K562 (cell line): ENCODE measurements at regions not wholly inside any gene's neighbourhood (a gene's known extent, or its start where the extent isn't known, plus 50 kb on each side); places are given as distances from the start of the nearest gene placed in this dataset.
A peak's percentile ranks its signal among the peaks of the same experiment; 100 is the strongest.

Experiments used
- ASH1L ChIP-seq: fragments of 450-650 bp; IDR thresholded peaks from 2 replicates; pipeline ENCODE4 v1.6.1; 2018; ENCODE audit warnings: borderline replicate concordance, mild to moderate bottlenecking, low read depth; ENCODE audit not compliant: partially characterized antibody
- GATAD2B ChIP-seq: fragments of 450-650 bp; IDR thresholded peaks from 2 replicates; pipeline ENCODE4 v1.6.1; 2017; ENCODE audit warnings: mild to moderate bottlenecking, borderline replicate concordance
- GTF2E2 ChIP-seq: fragments of 200-800 bp; sonication (Bioruptor generic); IDR thresholded peaks from 2 replicates; pipeline ENCODE4 v1.6.1; 2016; ENCODE audit warnings: missing genetic modification characterization, missing compliant biosample characterization
- HCFC1 ChIP-seq: IDR thresholded peaks from 2 replicates; pipeline ENCODE4 v1.6.1; 2012; ENCODE audit warnings: low read depth, low read length, improper control_type of control experiment
- KDM4B ChIP-seq, 2 experiments: fragments of 450-650 bp in 1 of 2; sonication (generic) in 1 of 2; IDR thresholded peaks; 2 replicates each; pipeline ENCODE4 v1.6.1; 2016 to 2017; ENCODE audit warnings: borderline replicate concordance in 2 of 2, antibody characterized with exemption in 1 of 2, low read depth in 1 of 2, mild to moderate bottlenecking in 1 of 2
- LARP7 ChIP-seq: fragments of 450-650 bp; IDR thresholded peaks from 2 replicates; pipeline ENCODE4 v1.6.1; 2016
- NCOA2 ChIP-seq, 2 experiments: fragments of 450-650 bp; IDR thresholded peaks; 2 replicates each; pipeline ENCODE4 v1.6.1; 2018; ENCODE audit warnings: mild to moderate bottlenecking in 2 of 2, moderate library complexity in 1 of 2; ENCODE audit not compliant: partially characterized antibody in 2 of 2
- PRMT5 ChIP-seq: sonication (generic); formaldehyde crosslinking; IDR thresholded peaks from 2 replicates; pipeline ENCODE4 v1.5.0; 2020; ENCODE audit warnings: missing genetic modification reagents
- PURB ChIP-seq: sonication (generic); formaldehyde crosslinking; IDR thresholded peaks from 2 replicates; pipeline ENCODE4 v1.9.0; 2021; ENCODE audit warnings: low read depth, mild to moderate bottlenecking, missing genetic modification reagents
- SAFB ChIP-seq: fragments of 200-400 bp; formaldehyde crosslinking; IDR thresholded peaks from 2 replicates; pipeline ENCODE4 v1.6.1; 2017; ENCODE audit warnings: low read depth, low read length, borderline replicate concordance
- SETDB1 ChIP-seq: IDR thresholded peaks from one replicate; pipeline ENCODE4 v1.6.1; 2012; ENCODE audit warnings: low read length, control low read depth, inconsistent platforms
- SMAD2 ChIP-seq: fragments of 150-350 bp; IDR thresholded peaks from 2 replicates; pipeline ENCODE4 v1.6.1; 2014; ENCODE audit warnings: low read depth, mild to moderate bottlenecking, low read length
- SMARCA4 ChIP-seq: fragments of 450-650 bp; IDR thresholded peaks from 2 replicates; pipeline ENCODE4 v1.6.1; 2016
- SMARCE1 ChIP-seq: fragments of 450-650 bp; IDR thresholded peaks from 2 replicates; pipeline ENCODE4 v1.7.1; 2016; ENCODE audit warnings: mild to moderate bottlenecking
- TBP ChIP-seq: optimal IDR thresholded peaks from 2 replicates; pipeline ENCODE3; 2011; ENCODE audit warnings: low read depth, low read length, improper control_type of control experiment
- TCFL5 ChIP-seq: fragments of 250-450 bp; sonication (Bioruptor Pico); conservative IDR thresholded peaks from 2 replicates; pipeline ENCODE4 v1.6.1; 2021; ENCODE audit warnings: mild to moderate bottlenecking, moderate library complexity, matching md5 sums
- ZKSCAN3 ChIP-seq: fragments of 250-450 bp; sonication (Bioruptor Pico); IDR thresholded peaks from 2 replicates; pipeline ENCODE4 v1.4.0; 2020
- ZNF239 ChIP-seq: fragments of 250-450 bp; sonication (Bioruptor Pico); IDR thresholded peaks from 2 replicates; pipeline ENCODE4 v1.4.0; 2020; ENCODE audit warnings: mild to moderate bottlenecking
- ZNF589 ChIP-seq: fragments of 200-800 bp; sonication (Bioruptor generic); IDR thresholded peaks from 2 replicates; pipeline ENCODE4 v1.6.1; 2016; ENCODE audit warnings: low read depth, missing genetic modification characterization, missing compliant biosample characterization
- ZNF699 ChIP-seq: fragments of 250-450 bp; sonication (Bioruptor Pico); IDR thresholded peaks from 2 replicates; pipeline ENCODE4 v1.8.0; 2021; ENCODE audit warnings: mild to moderate bottlenecking, moderate library complexity; ENCODE audit not compliant: insufficient replicate concordance
- ZSCAN29 ChIP-seq: fragments of 450-650 bp; IDR thresholded peaks from 2 replicates; pipeline ENCODE4 v1.6.1; 2017
- TF ChIP-seq, protein P1 (sequence below): fragments of 250-450 bp; sonication (Bioruptor Pico); IDR thresholded peaks from 2 replicates; pipeline ENCODE4 v1.5.0; 2022; ENCODE audit warnings: mild to moderate bottlenecking
- TF ChIP-seq, protein P2 (sequence below), 3 experiments: IDR thresholded peaks in 2 of 3; conservative IDR thresholded peaks in 1 of 3; 2 replicates each; pipeline ENCODE4 v1.5.1; 2011 to 2012; ENCODE audit warnings: low read length in 3 of 3, mild to moderate bottlenecking in 3 of 3, control low read depth in 2 of 3, improper control_type of control experiment in 1 of 3, inconsistent platforms in 1 of 3, low read depth in 1 of 3, mixed read lengths in 1 of 3, moderate library complexity in 1 of 3; ENCODE audit not compliant: insufficient read depth in 2 of 3
- TF ChIP-seq, protein P3 (sequence below): fragments of 450-650 bp; IDR thresholded peaks from 2 replicates; pipeline ENCODE4 v1.6.1; 2016; ENCODE audit warnings: borderline replicate concordance

DNA sequence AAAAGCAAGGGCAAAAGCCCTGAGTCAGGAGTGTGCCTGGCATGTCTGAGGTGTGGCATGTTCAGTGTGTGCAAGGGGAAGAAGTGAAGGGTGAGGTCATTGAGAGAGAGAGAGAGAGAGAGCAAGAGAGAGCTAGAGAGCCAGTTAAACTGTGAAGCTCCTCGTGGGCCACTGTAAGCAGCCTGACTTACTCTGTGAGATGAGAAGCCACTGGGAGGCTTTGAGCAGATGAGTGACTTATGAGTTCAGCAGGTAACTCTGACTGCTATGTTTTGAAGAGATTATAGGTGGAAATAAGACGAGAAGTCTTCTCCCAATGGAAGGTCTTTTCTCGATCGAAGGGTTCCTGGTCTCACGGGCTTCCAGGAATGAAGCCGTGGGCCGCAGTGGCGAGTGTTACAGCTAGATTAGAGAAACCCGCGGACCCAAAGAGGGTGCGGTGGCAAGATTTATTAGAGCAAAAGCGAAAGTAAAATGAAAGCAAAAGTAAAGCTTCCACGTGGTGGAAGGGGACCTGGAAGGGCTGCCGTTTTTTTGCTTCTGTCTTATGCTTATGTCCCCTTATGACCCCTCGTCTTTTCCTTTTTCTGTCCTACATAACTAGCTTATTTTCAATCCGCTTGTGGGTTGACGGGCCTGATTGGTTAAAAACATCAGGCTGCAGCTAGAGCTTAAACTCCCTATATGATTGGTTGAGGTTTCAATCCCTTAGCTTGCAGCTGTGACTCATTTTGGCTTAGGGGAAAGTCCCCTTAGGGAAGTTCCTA, 323.1 kb upstream of the FAM78B start (continued):
- peak; percentile 32; the same call in 1 of the 2 replicates for TF ChIP-seq HCFC1
- TF ChIP-seq ZKSCAN3 (CRISPR knock-in tag) = no peak
- TF ChIP-seq ZSCAN29 = no peak
- peak; percentile 50 for TF ChIP-seq ASH1L
- TF ChIP-seq, protein P1, sequence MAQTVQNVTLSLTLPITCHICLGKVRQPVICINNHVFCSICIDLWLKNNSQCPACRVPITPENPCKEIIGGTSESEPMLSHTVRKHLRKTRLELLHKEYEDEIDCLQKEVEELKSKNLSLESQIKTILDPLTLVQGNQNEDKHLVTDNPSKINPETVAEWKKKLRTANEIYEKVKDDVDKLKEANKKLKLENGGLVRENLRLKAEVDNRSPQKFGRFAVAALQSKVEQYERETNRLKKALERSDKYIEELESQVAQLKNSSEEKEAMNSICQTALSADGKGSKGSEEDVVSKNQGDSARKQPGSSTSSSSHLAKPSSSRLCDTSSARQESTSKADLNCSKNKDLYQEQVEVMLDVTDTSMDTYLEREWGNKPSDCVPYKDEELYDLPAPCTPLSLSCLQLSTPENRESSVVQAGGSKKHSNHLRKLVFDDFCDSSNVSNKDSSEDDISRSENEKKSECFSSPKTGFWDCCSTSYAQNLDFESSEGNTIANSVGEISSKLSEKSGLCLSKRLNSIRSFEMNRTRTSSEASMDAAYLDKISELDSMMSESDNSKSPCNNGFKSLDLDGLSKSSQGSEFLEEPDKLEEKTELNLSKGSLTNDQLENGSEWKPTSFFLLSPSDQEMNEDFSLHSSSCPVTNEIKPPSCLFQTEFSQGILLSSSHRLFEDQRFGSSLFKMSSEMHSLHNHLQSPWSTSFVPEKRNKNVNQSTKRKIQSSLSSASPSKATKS (CRISPR knock-in tag) = no peak
- 0 out of 2 replicates have a peak, but pooled peaks have one; percentile 21 for TF ChIP-seq LARP7
- TF ChIP-seq, protein P2, sequence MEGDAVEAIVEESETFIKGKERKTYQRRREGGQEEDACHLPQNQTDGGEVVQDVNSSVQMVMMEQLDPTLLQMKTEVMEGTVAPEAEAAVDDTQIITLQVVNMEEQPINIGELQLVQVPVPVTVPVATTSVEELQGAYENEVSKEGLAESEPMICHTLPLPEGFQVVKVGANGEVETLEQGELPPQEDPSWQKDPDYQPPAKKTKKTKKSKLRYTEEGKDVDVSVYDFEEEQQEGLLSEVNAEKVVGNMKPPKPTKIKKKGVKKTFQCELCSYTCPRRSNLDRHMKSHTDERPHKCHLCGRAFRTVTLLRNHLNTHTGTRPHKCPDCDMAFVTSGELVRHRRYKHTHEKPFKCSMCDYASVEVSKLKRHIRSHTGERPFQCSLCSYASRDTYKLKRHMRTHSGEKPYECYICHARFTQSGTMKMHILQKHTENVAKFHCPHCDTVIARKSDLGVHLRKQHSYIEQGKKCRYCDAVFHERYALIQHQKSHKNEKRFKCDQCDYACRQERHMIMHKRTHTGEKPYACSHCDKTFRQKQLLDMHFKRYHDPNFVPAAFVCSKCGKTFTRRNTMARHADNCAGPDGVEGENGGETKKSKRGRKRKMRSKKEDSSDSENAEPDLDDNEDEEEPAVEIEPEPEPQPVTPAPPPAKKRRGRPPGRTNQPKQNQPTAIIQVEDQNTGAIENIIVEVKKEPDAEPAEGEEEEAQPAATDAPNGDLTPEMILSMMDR (IDR thresholded peaks at IDR 0.05 in 2 of 3, conservative IDR thresholded peaks at IDR 0.05 in 1 of 3; ENCODE audit: insufficient read depth in 2 of 3, low read depth in 1 of 3, low read length in 3 of 3) = no peak
- TF ChIP-seq KDM4B (IDR thresholded peaks at IDR 0.05; ENCODE audit: borderline replicate concordance in 2 of 2, low read depth in 1 of 2) = no peak
- no peak for TF ChIP-seq GATAD2B
- TF ChIP-seq ZNF699 = no peak
- TF ChIP-seq SETDB1 = no peak
- no peak for TF ChIP-seq PURB (CRISPR knock-in tag)
- TF ChIP-seq SAFB = no peak
- peak; percentile 74; the same call in 1 of the 2 replicates for TF ChIP-seq GTF2E2 (tag)
- peak; percentile 81 for TF ChIP-seq SMARCE1
- TF ChIP-seq TCFL5 (CRISPR knock-in tag) = no peak
- TF ChIP-seq ZNF589 (CRISPR knock-in tag) = no peak; the same call in 1 of the 2 replicates
- no peak for TF ChIP-seq NCOA2 (IDR thresholded peaks at IDR 0.05; ENCODE audit: partially characterized antibody in 2 of 2)
- TF ChIP-seq TBP = peak; percentile 49
- peak; percentile 82 for TF ChIP-seq SMARCA4
- TF ChIP-seq PRMT5 (CRISPR knock-in tag) = no peak
- TF ChIP-seq ZNF239 (CRISPR knock-in tag) = no peak
- TF ChIP-seq, protein P3, sequence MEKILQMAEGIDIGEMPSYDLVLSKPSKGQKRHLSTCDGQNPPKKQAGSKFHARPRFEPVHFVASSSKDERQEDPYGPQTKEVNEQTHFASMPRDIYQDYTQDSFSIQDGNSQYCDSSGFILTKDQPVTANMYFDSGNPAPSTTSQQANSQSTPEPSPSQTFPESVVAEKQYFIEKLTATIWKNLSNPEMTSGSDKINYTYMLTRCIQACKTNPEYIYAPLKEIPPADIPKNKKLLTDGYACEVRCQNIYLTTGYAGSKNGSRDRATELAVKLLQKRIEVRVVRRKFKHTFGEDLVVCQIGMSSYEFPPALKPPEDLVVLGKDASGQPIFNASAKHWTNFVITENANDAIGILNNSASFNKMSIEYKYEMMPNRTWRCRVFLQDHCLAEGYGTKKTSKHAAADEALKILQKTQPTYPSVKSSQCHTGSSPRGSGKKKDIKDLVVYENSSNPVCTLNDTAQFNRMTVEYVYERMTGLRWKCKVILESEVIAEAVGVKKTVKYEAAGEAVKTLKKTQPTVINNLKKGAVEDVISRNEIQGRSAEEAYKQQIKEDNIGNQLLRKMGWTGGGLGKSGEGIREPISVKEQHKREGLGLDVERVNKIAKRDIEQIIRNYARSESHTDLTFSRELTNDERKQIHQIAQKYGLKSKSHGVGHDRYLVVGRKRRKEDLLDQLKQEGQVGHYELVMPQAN = peak; percentile 95
- TF ChIP-seq SMAD2 = no peak
